CD4-positive, alpha-beta memory T cell (primary cell): ENCODE measurements at regions not wholly inside any gene's neighbourhood (a gene's known extent, or its start where the extent isn't known, plus 50 kb on each side); places are given as distances from the start of the nearest gene placed in this dataset.

ENCODE experiments used
- CTCF ChIA-PET: fragments of 350-600 bp; sonication (Branson Sonifier 250); formaldehyde crosslinking; loops from one replicate; lab custom pipeline; 2021; ENCODE audit warnings: inconsistent platforms; ENCODE audit not compliant: partially characterized antibody; lab: Charles Lee
- POLR2A ChIA-PET: fragments of 350-600 bp; sonication (Branson Sonifier 250); formaldehyde crosslinking; loops from one replicate; lab custom pipeline; 2021; ENCODE audit not compliant: partially characterized antibody; lab: Charles Lee
- DNase-seq, 5 donors: peaks; one replicate each; pipeline versions ENCODE4 v3.0.0 to v3.0.0-alpha.2; 2020 to 2022; ENCODE audit warnings: mixed read lengths in 1 of 5
- H3K27ac ChIP-seq: one replicate; pipeline ENCODE4 v1.7.0; 2013; ENCODE audit warnings: low read depth, low read length
- H3K27me3 ChIP-seq: 2 replicates; pipeline ENCODE4 v1.7.0; 2013; ENCODE audit warnings: mild to moderate bottlenecking, low read length, moderate library complexity; ENCODE audit not compliant: insufficient read depth
- H3K36me3 ChIP-seq: 2 replicates; pipeline ENCODE4 v1.7.0; 2013; ENCODE audit warnings: mild to moderate bottlenecking, low read length, moderate library complexity; ENCODE audit not compliant: insufficient read depth
- H3K4me1 ChIP-seq: 2 replicates; pipeline ENCODE4 v1.7.0; 2013; ENCODE audit warnings: mild to moderate bottlenecking, low read length, moderate library complexity; ENCODE audit not compliant: insufficient read depth
- H3K4me3 ChIP-seq, 2 donors: one replicate each; pipeline ENCODE4 v1.7.0; 2013; ENCODE audit warnings: low read length in 2 of 2, mild to moderate bottlenecking in 1 of 2
- H3K9me3 ChIP-seq, 2 donors: one replicate each; pipeline ENCODE4 v1.7.0; 2013; ENCODE audit warnings: low read length in 2 of 2, control low read depth in 1 of 2; ENCODE audit not compliant: control insufficient read depth in 1 of 2
- H3K27ac Mint-ChIP-seq, 7 donors: one replicate each; pipeline ENCODE4 v1.8.0; 2020 to 2021; ENCODE audit warnings: mixed read lengths in 7 of 7, mild to moderate bottlenecking in 6 of 7, inconsistent platforms in 3 of 7, moderate library complexity in 3 of 7
- H3K27me3 Mint-ChIP-seq, 2 donors: one replicate each; pipeline ENCODE4 v1.8.0; 2020 to 2021; ENCODE audit warnings: mixed read lengths in 2 of 2
- H3K36me3 Mint-ChIP-seq, 2 donors: one replicate each; pipeline ENCODE4 v1.8.0; 2020 to 2021; ENCODE audit warnings: mixed read lengths in 2 of 2, inconsistent platforms in 1 of 2, mild to moderate bottlenecking in 1 of 2
- H3K4me1 Mint-ChIP-seq, 4 donors: one replicate each; pipeline ENCODE4 v1.8.0; 2020 to 2021; ENCODE audit warnings: mixed read lengths in 4 of 4, mild to moderate bottlenecking in 1 of 4
- H3K4me3 Mint-ChIP-seq, 8 donors: one replicate each; pipeline ENCODE4 v1.8.0; 2020 to 2021; ENCODE audit warnings: mixed read lengths in 8 of 8, mild to moderate bottlenecking in 7 of 8, moderate library complexity in 6 of 8, inconsistent platforms in 3 of 8
- H3K9me3 Mint-ChIP-seq, 8 donors: one replicate each; pipeline ENCODE4 v1.8.0; 2020 to 2021; ENCODE audit warnings: mixed read lengths in 8 of 8, mild to moderate bottlenecking in 5 of 8, inconsistent platforms in 3 of 8, moderate library complexity in 1 of 8
- intact Hi-C: fragments of 100-400 bp; cut with micrococcal nuclease; formaldehyde crosslinking; loops from one replicate; pipeline ENCODE4 v1.15.1; 2023

DNA sequence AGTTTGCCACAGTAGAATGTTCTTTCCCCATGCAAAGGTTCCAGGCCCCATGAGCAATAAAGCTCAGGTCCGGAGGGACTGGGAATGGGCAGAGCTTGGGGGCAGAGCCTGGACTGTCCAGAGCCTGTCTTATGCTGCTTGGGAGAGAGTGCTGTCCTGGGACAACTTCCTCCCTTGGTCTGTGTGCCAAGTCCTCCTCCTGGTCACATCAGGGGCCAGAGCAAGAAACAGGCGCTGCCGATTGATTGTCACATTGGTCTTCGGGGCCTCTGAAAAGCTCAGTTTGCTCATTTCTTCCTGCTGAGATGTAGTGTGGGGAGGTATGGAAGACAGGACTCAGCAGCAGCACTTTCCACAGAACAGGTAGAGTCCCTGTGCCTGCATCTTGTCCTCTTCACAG, 54.0 kb upstream of the FCN1 start:
- peaks cover 5 to 16% of the 10 kb centered on the region in 2 donors for H3K27me3 Mint-ChIP-seq
- ChIA-PET POLR2A (no interaction called here), CTCF (no interaction called here)
- no peak overlapping the region for H3K27ac Mint-ChIP-seq
- Histone ChIP-seq H3K9me3 (no peaks in the 10 kb centered on the region), H3K27ac (no peak overlapping the region), H3K4me1 (no peaks in the 10 kb centered on the region), H3K36me3 (no peaks in the 10 kb centered on the region), H3K27me3 (no peaks in the 10 kb centered on the region), H3K4me3 (no peak overlapping the region)
- no peaks in the 10 kb centered on the region for H3K36me3 Mint-ChIP-seq
- no peak overlapping the region for H3K4me3 Mint-ChIP-seq
- no peaks in the 10 kb centered on the region for H3K9me3 Mint-ChIP-seq
- no peaks in the 10 kb centered on the region for H3K4me1 Mint-ChIP-seq
- DNase-seq, result no peak
- intact Hi-C loops, result no loop called here

DNA sequence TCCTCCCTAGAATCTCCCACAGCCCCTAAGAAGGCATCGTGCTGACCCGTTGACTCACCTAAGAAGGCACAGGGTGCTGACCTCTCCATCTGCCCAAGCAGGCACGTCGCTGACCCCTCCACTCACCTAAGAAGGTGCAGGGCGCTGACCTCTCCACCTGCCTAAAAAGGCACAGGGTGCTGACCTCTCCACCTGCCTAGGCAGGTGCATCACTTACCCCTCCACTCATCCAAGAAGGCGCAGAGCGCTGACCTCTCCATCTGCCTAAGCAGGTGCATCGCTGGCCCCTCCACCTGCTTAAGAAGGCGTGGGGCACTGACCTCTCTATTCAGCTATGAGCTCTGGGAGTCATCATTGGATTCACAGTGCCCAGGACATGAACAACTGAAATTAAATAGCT, 54.4 kb upstream of the FCN1 start:
- Histone ChIP-seq H3K27me3 (no peaks in the 10 kb centered on the region), H3K9me3 (no peaks in the 10 kb centered on the region), H3K4me1 (no peaks in the 10 kb centered on the region), H3K27ac (no peak overlapping the region), H3K4me3 (no peak overlapping the region), H3K36me3 (no peaks in the 10 kb centered on the region)
- H3K9me3 Mint-ChIP-seq, result no peaks in the 10 kb centered on the region
- no peaks in the 10 kb centered on the region for H3K4me1 Mint-ChIP-seq
- H3K27ac Mint-ChIP-seq, result no peak overlapping the region
- DNase-seq, result no peak
- intact Hi-C loops, result no loop called here
- H3K27me3 Mint-ChIP-seq, result peaks cover 5 to 16% of the 10 kb centered on the region in 2 donors
- no peak overlapping the region for H3K4me3 Mint-ChIP-seq
- POLR2A ChIA-PET, result no interaction called here
- CTCF ChIA-PET, result no interaction called here
- no peaks in the 10 kb centered on the region for H3K36me3 Mint-ChIP-seq

DNA sequence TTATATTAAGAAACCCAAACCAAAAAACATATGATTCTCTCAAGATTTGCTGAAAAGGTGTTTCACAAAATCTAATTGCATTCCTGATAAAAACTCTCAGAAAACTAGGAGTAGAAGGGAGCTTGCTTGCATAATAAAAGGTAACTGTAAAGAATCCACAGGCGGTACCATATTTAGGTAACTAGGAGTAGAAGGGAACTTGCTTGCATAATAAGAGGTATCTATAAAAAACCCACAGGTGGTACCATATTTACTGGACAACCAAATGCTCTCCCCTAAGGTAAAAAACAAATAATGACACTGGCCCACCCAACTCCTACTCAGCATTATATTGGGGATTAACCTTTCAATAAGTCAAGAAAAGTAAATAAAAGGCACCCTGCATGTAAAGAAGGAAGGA, 57.5 kb upstream of the FCN1 start:
- no peaks in the 10 kb centered on the region for H3K9me3 ChIP-seq
- H3K27me3 ChIP-seq, result no peaks in the 10 kb centered on the region
- Mint-ChIP-seq H3K9me3 (no peaks in the 10 kb centered on the region), H3K36me3 (no peaks in the 10 kb centered on the region), H3K4me1 (no peaks in the 10 kb centered on the region), H3K4me3 (no peak overlapping the region), H3K27ac (no peak overlapping the region), H3K27me3 (peaks cover 2 to 13% of the 10 kb centered on the region in 2 donors)
- no peaks in the 10 kb centered on the region for H3K36me3 ChIP-seq
- CTCF ChIA-PET, result no interaction called here
- H3K4me3 ChIP-seq, result no peak overlapping the region
- no peak for DNase-seq
- intact Hi-C loops, result no loop called here
- H3K27ac ChIP-seq, result no peak overlapping the region
- POLR2A ChIA-PET, result no interaction called here
- no peaks in the 10 kb centered on the region for H3K4me1 ChIP-seq

DNA sequence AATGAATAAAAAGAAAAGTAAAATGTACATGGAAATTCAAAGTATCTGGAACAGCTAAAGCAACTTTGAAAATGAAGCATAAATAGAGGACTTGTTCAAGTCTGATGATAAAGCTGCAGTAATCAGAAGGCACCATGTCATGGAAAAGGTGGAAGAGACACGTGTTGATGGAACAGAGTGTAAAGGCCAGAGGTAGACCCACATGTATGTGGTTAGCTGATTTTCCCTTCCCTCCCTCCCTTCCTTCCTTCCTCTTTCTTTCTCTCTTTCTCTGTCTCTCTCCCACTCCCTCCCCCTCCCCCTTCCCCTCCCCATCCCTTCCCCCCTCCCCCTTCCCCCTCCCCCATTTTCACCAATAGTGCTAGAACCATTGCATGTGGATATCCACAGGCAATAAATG, 58.7 kb upstream of the FCN1 start:
- Mint-ChIP-seq H3K4me1 (no peaks in the 10 kb centered on the region), H3K36me3 (no peaks in the 10 kb centered on the region), H3K9me3 (no peaks in the 10 kb centered on the region), H3K27me3 (peaks cover 6 to 7% of the 10 kb centered on the region in 2 donors), H3K4me3 (no peak overlapping the region), H3K27ac (no peak overlapping the region)
- intact Hi-C loops, result no loop called here
- Histone ChIP-seq H3K27ac (no peak overlapping the region), H3K36me3 (no peaks in the 10 kb centered on the region), H3K27me3 (no peaks in the 10 kb centered on the region), H3K4me1 (no peaks in the 10 kb centered on the region), H3K9me3 (no peaks in the 10 kb centered on the region), H3K4me3 (no peak overlapping the region)
- ChIA-PET POLR2A (no interaction called here), CTCF (no interaction called here)
- no peak for DNase-seq

DNA sequence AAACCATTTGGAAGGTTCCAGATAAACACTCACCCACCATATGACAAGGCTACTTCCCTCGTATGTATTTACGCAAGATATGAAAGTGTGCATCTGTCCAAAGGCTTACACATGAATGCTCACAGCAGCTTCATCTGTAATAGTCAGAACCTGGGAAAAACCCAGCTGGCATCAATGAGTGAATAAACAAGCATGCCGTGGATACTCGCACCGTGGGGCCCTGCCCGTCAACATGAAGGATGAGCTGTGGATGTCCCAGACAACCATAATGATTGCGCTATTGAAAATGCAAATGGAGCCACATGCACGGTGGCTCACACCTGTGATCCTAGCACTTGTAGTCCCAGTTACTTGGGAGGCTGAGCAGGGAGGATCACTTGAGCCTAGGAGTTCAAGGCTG, 60.6 kb upstream of the FCN1 start:
- intact Hi-C loops, result no loop called here
- CTCF ChIA-PET, result no interaction called here
- Histone ChIP-seq H3K27ac (no peak overlapping the region), H3K4me1 (no peaks in the 10 kb centered on the region), H3K4me3 (no peak overlapping the region), H3K36me3 (no peaks in the 10 kb centered on the region), H3K9me3 (no peaks in the 10 kb centered on the region), H3K27me3 (no peaks in the 10 kb centered on the region)
- POLR2A ChIA-PET, result no interaction called here
- no peak for DNase-seq
- Mint-ChIP-seq H3K4me1 (no peaks in the 10 kb centered on the region), H3K4me3 (no peak overlapping the region), H3K27ac (no peak overlapping the region), H3K9me3 (no peaks in the 10 kb centered on the region), H3K27me3 (peaks cover 5 to 8% of the 10 kb centered on the region in 2 donors), H3K36me3 (no peaks in the 10 kb centered on the region)

DNA sequence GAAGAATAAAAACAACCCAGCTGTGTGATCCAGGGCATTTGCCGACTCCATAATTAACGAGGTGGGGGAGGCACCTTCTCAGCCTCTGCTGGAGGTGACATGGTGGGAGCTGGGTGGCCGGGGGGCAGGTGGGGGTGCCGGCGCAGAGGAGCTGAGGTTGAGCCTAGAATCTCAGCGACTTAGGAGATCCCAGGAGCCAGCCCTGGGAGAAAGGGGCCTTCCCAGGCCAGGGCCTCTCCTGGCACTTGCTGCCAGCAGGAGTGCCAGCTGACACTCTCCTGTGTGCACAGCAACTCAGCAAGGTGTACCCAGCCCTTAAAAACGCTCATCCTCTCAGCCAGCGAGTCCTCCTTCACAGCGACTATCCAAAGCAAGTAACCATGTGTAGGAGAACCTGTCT, 62.8 kb upstream of the FCN1 start:
- Mint-ChIP-seq H3K36me3 (no peaks in the 10 kb centered on the region), H3K27me3 (peaks cover 3 to 10% of the 10 kb centered on the region in 2 donors), H3K27ac (no peak overlapping the region), H3K9me3 (peaks cover 0 to 10% (median under 1%) of the 10 kb centered on the region in 8 donors), H3K4me1 (no peaks in the 10 kb centered on the region), H3K4me3 (no peak overlapping the region)
- Histone ChIP-seq H3K4me3 (no peak overlapping the region), H3K9me3 (no peaks in the 10 kb centered on the region), H3K27ac (no peak overlapping the region), H3K4me1 (no peaks in the 10 kb centered on the region), H3K36me3 (no peaks in the 10 kb centered on the region), H3K27me3 (no peaks in the 10 kb centered on the region)
- DNase-seq, result no peak
- ChIA-PET POLR2A (no interaction called here), CTCF (no interaction called here)
- intact Hi-C loops, result no loop called here

DNA sequence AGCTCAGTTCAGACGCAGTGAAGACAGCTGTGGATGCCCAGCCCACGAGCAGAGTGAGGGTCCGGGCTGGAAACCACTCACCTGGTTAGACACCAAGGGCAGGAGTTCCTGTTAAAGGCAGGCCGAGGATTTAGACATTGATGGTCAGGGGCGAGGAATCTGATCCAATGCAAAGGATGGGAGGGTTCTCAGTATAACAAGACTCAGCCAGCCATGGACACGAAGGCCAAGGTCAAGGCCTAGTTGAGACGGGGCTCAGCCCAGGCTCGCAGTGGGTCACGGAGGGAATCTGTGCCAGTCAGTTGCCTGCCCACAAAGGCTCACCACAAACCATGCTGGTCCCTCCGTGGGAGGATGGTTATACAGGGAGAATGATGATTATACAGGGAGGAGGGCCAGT, 63.3 kb upstream of the FCN1 start:
- POLR2A ChIA-PET, result no interaction called here
- no peak overlapping the region for H3K4me3 Mint-ChIP-seq
- no peak for DNase-seq
- Histone ChIP-seq H3K4me1 (no peaks in the 10 kb centered on the region), H3K27me3 (no peaks in the 10 kb centered on the region), H3K27ac (no peak overlapping the region), H3K9me3 (no peaks in the 10 kb centered on the region), H3K36me3 (no peaks in the 10 kb centered on the region), H3K4me3 (no peak overlapping the region)
- peaks cover 3 to 10% of the 10 kb centered on the region in 2 donors for H3K27me3 Mint-ChIP-seq
- H3K27ac Mint-ChIP-seq, result no peak overlapping the region
- intact Hi-C loops, result no loop called here
- no peaks in the 10 kb centered on the region for H3K4me1 Mint-ChIP-seq
- CTCF ChIA-PET, result no interaction called here
- no peaks in the 10 kb centered on the region for H3K36me3 Mint-ChIP-seq
- H3K9me3 Mint-ChIP-seq, result peaks cover 0 to 15% (median 1%) of the 10 kb centered on the region in 8 donors

DNA sequence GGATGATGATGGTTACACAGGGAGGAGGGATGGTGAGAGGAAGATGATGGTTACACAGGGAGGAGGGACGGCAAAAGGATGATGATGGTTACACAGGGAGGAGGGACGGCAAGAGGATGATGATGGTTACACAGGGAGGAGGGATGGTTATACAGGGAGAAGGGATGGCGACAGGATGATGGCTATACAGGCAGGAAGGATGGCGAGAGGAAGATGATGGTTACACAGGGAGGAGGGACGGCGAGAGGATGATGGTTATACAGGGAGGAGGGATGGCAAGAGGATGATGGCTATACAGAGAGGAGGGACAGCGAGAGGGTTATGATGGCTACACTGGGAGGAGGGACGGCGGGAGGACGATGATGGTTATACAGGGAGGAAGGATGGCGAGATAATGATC, 64.1 kb upstream of the FCN1 start:
- Mint-ChIP-seq H3K27ac (no peak overlapping the region), H3K4me1 (no peaks in the 10 kb centered on the region), H3K9me3 (peaks cover 0 to 21% (median 6%) of the 10 kb centered on the region in 8 donors), H3K36me3 (no peaks in the 10 kb centered on the region), H3K27me3 (peaks cover 3 to 10% of the 10 kb centered on the region in 2 donors), H3K4me3 (no peak overlapping the region)
- H3K36me3 ChIP-seq, result no peaks in the 10 kb centered on the region
- ChIA-PET CTCF (no interaction called here), POLR2A (no interaction called here)
- H3K4me1 ChIP-seq, result no peaks in the 10 kb centered on the region
- intact Hi-C loops, result no loop called here
- no peak overlapping the region for H3K4me3 ChIP-seq
- no peaks in the 10 kb centered on the region for H3K9me3 ChIP-seq
- DNase-seq, result no peak
- no peaks in the 10 kb centered on the region for H3K27me3 ChIP-seq
- no peak overlapping the region for H3K27ac ChIP-seq
